HepG2 (cell line): ENCODE measurements at regions not wholly inside any gene's neighbourhood (a gene's known extent, or its start where the extent isn't known, plus 50 kb on each side); places are given as distances from the start of the nearest gene placed in this dataset.

Source experiments
- CCAR2 ChIP-seq: fragments of 200-400 bp; formaldehyde crosslinking; optimal IDR thresholded peaks from 2 replicates; pipeline ENCODE3; 2018; ENCODE audit warnings: low read depth, mild to moderate bottlenecking, low read length, moderate library complexity
- CTCF ChIP-seq: sonication (generic); formaldehyde crosslinking; IDR thresholded peaks from 2 replicates; pipeline ENCODE4 v1.5.0; 2020; ENCODE audit warnings: mild to moderate bottlenecking, missing genetic modification reagents, moderate library complexity
- HDAC6 ChIP-seq: fragments of 200-600 bp; sonication (generic); IDR thresholded peaks from 2 replicates; pipeline ENCODE4 v1.7.0; 2017; ENCODE audit warnings: mild to moderate bottlenecking, antibody characterized with exemption, low read length, low read depth
- MED1 ChIP-seq: sonication (generic); formaldehyde crosslinking; IDR thresholded peaks from 2 replicates; pipeline ENCODE4 v1.4.0; 2020; ENCODE audit warnings: missing genetic modification reagents
- NBN ChIP-seq: fragments of 450-650 bp; conservative IDR thresholded peaks from 2 replicates; pipeline ENCODE4 v1.6.1; 2017
- SIN3A ChIP-seq: IDR thresholded peaks from 2 replicates; pipeline ENCODE4 v1.6.1; 2011; ENCODE audit warnings: low read depth, mild to moderate bottlenecking, control low read depth, low read length, borderline replicate concordance
- TBL1XR1 ChIP-seq: fragments of 150-350 bp; IDR thresholded peaks from 2 replicates; pipeline ENCODE4 v1.6.1; 2014; ENCODE audit warnings: borderline replicate concordance, low read length; ENCODE audit not compliant: partially characterized antibody
- TP53 ChIP-seq: sonication (generic); formaldehyde crosslinking; conservative IDR thresholded peaks from 2 replicates; pipeline ENCODE4 v1.4.0; 2020; ENCODE audit warnings: missing genetic modification reagents
- ZFX ChIP-seq: sonication (generic); formaldehyde crosslinking; IDR thresholded peaks from 2 replicates; pipeline ENCODE4 v1.4.0; 2020; ENCODE audit warnings: mild to moderate bottlenecking, low read depth, missing genetic modification reagents, moderate library complexity
- ZNF317 ChIP-seq: sonication (generic); formaldehyde crosslinking; IDR thresholded peaks from 2 replicates; pipeline ENCODE4 v1.5.0; 2020; ENCODE audit warnings: mild to moderate bottlenecking, missing genetic modification reagents
- ZXDC ChIP-seq: sonication (generic); formaldehyde crosslinking; IDR thresholded peaks from 2 replicates; pipeline ENCODE4 v1.5.0; 2020; ENCODE audit warnings: mild to moderate bottlenecking, missing genetic modification reagents
- TF ChIP-seq, protein P1 (sequence below): IDR thresholded peaks from 2 replicates; pipeline ENCODE4 v1.6.1; 2012; ENCODE audit warnings: inconsistent platforms

- TF ChIP-seq HDAC6 (no peak), TBL1XR1 (no peak), CCAR2 (no peak), ZXDC (CRISPR knock-in tag) (no peak), MED1 (CRISPR knock-in tag) (no peak), NBN (no peak), ZNF317 (no peak), CTCF (CRISPR knock-in tag) (peak; percentile 43), ZFX (CRISPR knock-in tag) (no peak), TP53 (CRISPR knock-in tag) (no peak), SIN3A (no peak)
- TF ChIP-seq, protein P1, sequence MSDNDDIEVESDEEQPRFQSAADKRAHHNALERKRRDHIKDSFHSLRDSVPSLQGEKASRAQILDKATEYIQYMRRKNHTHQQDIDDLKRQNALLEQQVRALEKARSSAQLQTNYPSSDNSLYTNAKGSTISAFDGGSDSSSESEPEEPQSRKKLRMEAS = no peak
Observed at GRCh38 chrX:39445336-39445735, 644.1 kb downstream of the MID1IP1 start.
